Trophoblast cell (in vitro differentiated cells and primary cell): ENCODE measurements at regions not wholly inside any gene's neighbourhood (a gene's known extent, or its start where the extent isn't known, plus 50 kb on each side); places are given as distances from the start of the nearest gene placed in this dataset.
"Not testable (repeated sequence)": the region's sequence is repeated elsewhere in the genome, so short reads cannot be mapped to it uniquely, and the experiment has no call there.

Experiments
- DNase-seq, 2 donors: peaks; one replicate each; pipeline ENCODE4 v3.0.0-alpha.2; 2016
- H2AFZ ChIP-seq: 2 replicates; pipeline ENCODE4 v1.6.1; 2013; ENCODE audit warnings: low read length, moderate library complexity, mild to moderate bottlenecking; ENCODE audit not compliant: insufficient read depth, poor library complexity
- H2AK5ac ChIP-seq: 2 replicates; pipeline ENCODE4 v1.6.1; 2013; ENCODE audit warnings: mild to moderate bottlenecking, low read length
- H2BK120ac ChIP-seq: 2 replicates; pipeline ENCODE4 v1.6.1; 2013; ENCODE audit warnings: low read length, mild to moderate bottlenecking, moderate library complexity; ENCODE audit not compliant: insufficient read depth, poor library complexity
- H2BK12ac ChIP-seq: 2 replicates; pipeline ENCODE4 v1.6.1; 2013; ENCODE audit warnings: mild to moderate bottlenecking, low read length, moderate library complexity
- H2BK5ac ChIP-seq: 2 replicates; pipeline ENCODE4 v1.6.1; 2013; ENCODE audit warnings: low read length, low read depth, moderate library complexity, mild to moderate bottlenecking; ENCODE audit not compliant: poor library complexity
- H3K14ac ChIP-seq: 2 replicates; pipeline ENCODE4 v1.6.1; 2013; ENCODE audit warnings: mild to moderate bottlenecking, low read length
- H3K18ac ChIP-seq: 2 replicates; pipeline ENCODE4 v1.6.1; 2013; ENCODE audit warnings: mild to moderate bottlenecking, low read length
- H3K23ac ChIP-seq: 2 replicates; pipeline ENCODE4 v1.6.1; 2013; ENCODE audit warnings: low read length
- H3K27ac ChIP-seq: 2 replicates; pipeline ENCODE4 v1.5.1; 2013; ENCODE audit warnings: low read depth, mild to moderate bottlenecking, inconsistent platforms, low read length, moderate library complexity
- H3K27me3 ChIP-seq: 2 replicates; pipeline ENCODE4 v1.6.1; 2013; ENCODE audit warnings: inconsistent platforms, mild to moderate bottlenecking, low read length, moderate library complexity; ENCODE audit not compliant: insufficient read depth
- H3K36me3 ChIP-seq, 2 experiments: 1 replicate in 1 of 2; 2 replicates in 1 of 2; pipeline ENCODE4 v1.6.1; 2013; ENCODE audit warnings: low read length in 2 of 2, mild to moderate bottlenecking in 2 of 2, moderate library complexity in 1 of 2; ENCODE audit not compliant: insufficient read depth in 2 of 2, control insufficient read depth in 1 of 2
- H3K4ac ChIP-seq: 2 replicates; pipeline ENCODE4 v1.6.1; 2013; ENCODE audit warnings: low read depth, mild to moderate bottlenecking, low read length, moderate library complexity
- H3K4me1 ChIP-seq, 2 experiments: 1 replicate in 1 of 2; 2 replicates in 1 of 2; pipeline ENCODE4 v1.6.1; 2013; ENCODE audit warnings: low read length in 2 of 2, mild to moderate bottlenecking in 2 of 2, moderate library complexity in 1 of 2; ENCODE audit not compliant: insufficient read depth in 2 of 2, control insufficient read depth in 1 of 2
- H3K4me2 ChIP-seq: 2 replicates; pipeline ENCODE4 v1.6.1; 2013; ENCODE audit warnings: inconsistent platforms, mild to moderate bottlenecking, low read length, moderate library complexity
- H3K4me3 ChIP-seq: 2 replicates; pipeline ENCODE4 v1.5.1; 2013; ENCODE audit warnings: mild to moderate bottlenecking, low read depth, low read length, inconsistent platforms
- H3K79me1 ChIP-seq: one replicate; pipeline ENCODE4 v1.6.1; 2013; ENCODE audit warnings: low read length
- H3K79me2 ChIP-seq: 2 replicates; pipeline ENCODE4 v1.6.1; 2013; ENCODE audit warnings: low read length, mild to moderate bottlenecking; ENCODE audit not compliant: control insufficient read depth, insufficient read depth, poor library complexity
- H3K9ac ChIP-seq: 2 replicates; pipeline ENCODE4 v1.6.1; 2013; ENCODE audit warnings: mild to moderate bottlenecking, low read length
- H3K9me3 ChIP-seq: 2 replicates; pipeline ENCODE4 v1.6.1; 2013; ENCODE audit warnings: low read depth, mild to moderate bottlenecking, control low read depth, inconsistent platforms, low read length; ENCODE audit not compliant: insufficient read depth
- H4K12ac ChIP-seq: 2 replicates; pipeline ENCODE4 v1.6.1; 2013; ENCODE audit warnings: low read depth, mild to moderate bottlenecking, low read length, moderate library complexity
- H4K8ac ChIP-seq: 2 replicates; pipeline ENCODE4 v1.6.1; 2013; ENCODE audit warnings: low read depth, mild to moderate bottlenecking, low read length, moderate library complexity
- H4K91ac ChIP-seq: one replicate; pipeline ENCODE4 v1.6.1; 2013; ENCODE audit warnings: low read depth, mild to moderate bottlenecking, low read length, moderate library complexity
- WGBS: extraction: QIAGEN DNeasy Blood & Tissue Kit; methylation state at CpG from one replicate; pipeline ENCODE4 v1.1.7; 2013; ENCODE audit warnings: missing lambda C conversion rate; ENCODE audit not compliant: insufficient read length, insufficient coverage; ENCODE audit errors: extremely low coverage; 5-methylcytosine and 5-hydroxymethylcytosine counted together

DNA sequence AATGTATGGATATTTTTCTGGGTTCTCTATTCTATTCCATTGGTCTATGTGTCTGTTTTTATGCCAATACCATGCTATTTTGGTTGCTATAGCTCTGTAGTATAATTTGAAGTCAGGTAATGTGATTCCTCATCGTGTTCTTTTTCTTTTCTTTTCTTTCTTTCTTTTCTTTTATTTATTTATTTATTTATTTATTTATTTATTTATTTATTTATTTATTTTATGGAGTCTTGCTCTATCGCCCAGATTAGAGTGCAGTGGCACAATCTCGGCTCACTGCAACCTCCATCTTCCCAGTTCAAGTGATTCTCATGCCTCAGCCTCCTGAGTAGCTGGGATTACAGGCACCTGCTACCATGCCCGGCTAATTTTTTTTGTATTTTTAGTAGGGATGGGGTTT, 315.2 kb downstream of the SV2B start:
- H3K36me3 ChIP-seq, H3K4ac ChIP-seq, H4K91ac ChIP-seq, H2BK5ac ChIP-seq, H3K27me3 ChIP-seq, H2AK5ac ChIP-seq, H3K27ac ChIP-seq, H3K9ac ChIP-seq, H3K14ac ChIP-seq, H3K4me1 ChIP-seq, H2AFZ ChIP-seq, H3K79me2 ChIP-seq, H4K12ac ChIP-seq, H2BK120ac ChIP-seq, H4K8ac ChIP-seq, H3K23ac ChIP-seq, H3K18ac ChIP-seq, DNase-seq, H3K79me1 ChIP-seq, H3K4me3 ChIP-seq, H2BK12ac ChIP-seq, H3K4me2 ChIP-seq, H3K9me3 ChIP-seq: not testable (repeated sequence)
- no CpG with 5 or more reads among the region's 4 CpGs for WGBS

DNA sequence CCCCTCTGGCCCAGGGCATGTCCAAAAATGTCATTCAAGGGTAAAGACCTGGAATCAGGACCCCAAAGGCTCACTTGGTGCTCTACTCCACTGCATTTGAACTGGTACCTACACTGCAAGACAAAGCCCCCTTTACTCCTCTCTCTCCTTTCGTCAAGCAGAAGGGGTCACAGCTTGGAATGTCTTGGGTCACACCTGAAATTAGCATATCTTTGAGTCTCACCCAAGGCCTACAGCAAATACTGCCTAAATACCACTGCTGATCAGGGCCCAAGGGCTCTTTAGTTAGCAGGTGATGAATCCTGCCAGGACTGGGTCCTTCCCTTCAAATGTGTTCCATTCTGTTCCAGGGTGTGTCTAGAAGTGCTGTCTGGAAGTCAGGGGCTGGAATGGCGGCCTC, 320.6 kb downstream of the SV2B start:
- Histone ChIP-seq H3K27me3 (no peaks in the 10 kb centered on the region), H3K4me3 (no peak overlapping the region), H2BK12ac (no peak overlapping the region), H3K79me2 (no peaks in the 10 kb centered on the region), H3K4me1 (no peaks in the 10 kb centered on the region), H3K4me2 (no peak overlapping the region), H3K27ac (no peak overlapping the region), H3K18ac (no peak overlapping the region), H3K23ac (no peak overlapping the region), H2BK120ac (no peak overlapping the region), H2AFZ (no peak overlapping the region), H3K36me3 (no peaks in the 10 kb centered on the region), H3K79me1 (no peaks in the 10 kb centered on the region), H2AK5ac (no peak overlapping the region), H3K4ac (no peak overlapping the region), H3K14ac (no peak overlapping the region), H2BK5ac (no peak overlapping the region), H4K8ac (no peak overlapping the region), H3K9ac (no peak overlapping the region), H4K12ac (no peak overlapping the region), H4K91ac (no peak overlapping the region), H3K9me3 (peaks cover 2% of the 10 kb centered on the region)
- no CpG with 5 or more reads among the region's 2 CpGs for WGBS
- no peak for DNase-seq

DNA sequence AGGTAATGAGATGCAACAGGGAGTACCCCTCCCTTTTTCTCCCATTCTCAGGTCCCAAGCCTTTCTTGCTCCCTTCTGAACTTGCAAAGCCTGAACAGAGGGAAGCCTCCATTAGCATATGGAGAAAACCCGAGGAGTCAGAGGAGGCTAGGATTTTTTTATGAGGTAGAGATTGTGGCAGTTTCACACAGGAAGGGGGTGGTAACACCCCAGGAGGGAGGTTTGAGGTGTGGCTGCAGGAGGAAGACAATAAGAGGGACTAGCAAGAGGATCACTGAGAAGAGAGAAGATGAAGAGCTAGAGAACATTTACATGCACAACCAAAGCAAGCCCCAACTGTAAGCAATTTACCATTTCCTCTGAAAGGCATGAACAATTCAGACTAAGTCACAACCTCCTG, 322.7 kb downstream of the SV2B start:
- Histone ChIP-seq H3K79me1 (no peaks in the 10 kb centered on the region), H3K27me3 (no peaks in the 10 kb centered on the region), H2BK120ac (no peak overlapping the region), H4K12ac (no peak overlapping the region), H3K4ac (no peak overlapping the region), H2AK5ac (no peak overlapping the region), H3K4me2 (no peak overlapping the region), H2BK12ac (no peak overlapping the region), H4K8ac (no peak overlapping the region), H3K23ac (no peak overlapping the region), H3K27ac (no peak overlapping the region), H3K18ac (no peak overlapping the region), H3K4me3 (no peak overlapping the region), H3K4me1 (no peaks in the 10 kb centered on the region), H3K9me3 (peaks cover 2% of the 10 kb centered on the region), H2AFZ (no peak overlapping the region), H3K14ac (no peak overlapping the region), H3K9ac (no peak overlapping the region), H3K36me3 (no peaks in the 10 kb centered on the region), H3K79me2 (no peaks in the 10 kb centered on the region), H2BK5ac (no peak overlapping the region), H4K91ac (no peak overlapping the region)
- no CpG with 5 or more reads among the region's 1 CpG for WGBS
- no peak for DNase-seq

DNA sequence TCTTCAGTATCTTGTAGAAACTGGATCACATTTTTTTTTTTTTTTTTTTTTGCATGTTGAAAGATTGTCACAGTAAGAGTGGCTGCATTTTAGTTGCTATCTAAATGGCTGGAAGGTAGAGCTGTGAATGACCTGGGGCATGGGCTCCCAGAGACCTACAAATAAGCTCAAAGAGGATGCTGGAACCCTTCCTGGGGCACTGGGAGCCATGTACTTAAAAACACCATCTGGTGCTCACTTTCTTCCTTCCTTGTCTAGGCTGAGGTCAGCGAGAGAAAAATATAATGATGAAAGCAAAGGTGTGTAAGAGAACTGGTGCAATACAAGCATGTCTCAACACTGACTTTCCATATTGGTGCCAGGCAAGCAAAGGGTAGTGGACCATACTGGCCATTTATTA, 323.9 kb downstream of the SV2B start:
- Histone ChIP-seq H3K18ac (no peak overlapping the region), H3K27ac (no peak overlapping the region), H3K36me3 (no peaks in the 10 kb centered on the region), H3K9me3 (peaks cover 2% of the 10 kb centered on the region), H4K91ac (no peak overlapping the region), H4K12ac (no peak overlapping the region), H2BK12ac (no peak overlapping the region), H2AFZ (no peak overlapping the region), H3K27me3 (no peaks in the 10 kb centered on the region), H3K79me1 (no peaks in the 10 kb centered on the region), H3K14ac (no peak overlapping the region), H3K4me1 (no peaks in the 10 kb centered on the region), H2BK5ac (no peak overlapping the region), H2BK120ac (no peak overlapping the region), H2AK5ac (no peak overlapping the region), H3K23ac (no peak overlapping the region), H3K4ac (no peak overlapping the region), H3K79me2 (no peaks in the 10 kb centered on the region), H3K4me2 (no peak overlapping the region), H3K4me3 (no peak overlapping the region), H4K8ac (no peak overlapping the region), H3K9ac (no peak overlapping the region)
- no peak for DNase-seq
- WGBS: no CpG with 5 or more reads among the region's 1 CpG
